ENCODE measurements at regions not wholly inside any gene's neighbourhood (a gene's known extent, or its start where the extent isn't known, plus 50 kb on each side); places are given as distances from the start of the nearest gene placed in this dataset.

- no peak for TF ChIP-seq CTCF (conservative IDR thresholded peaks at IDR 0.05; ENCODE audit: low read depth in 2 of 2)
These were observed 136.0 kb downstream of the TTC8 start (continued) for GRCh38 chr14:88960496-88960895.

GRCh38 chr14:88961214-88961613 lies 136.8 kb downstream of the TTC8 start:
- no peaks in the 10 kb centered on the region for H3K9me3 Mint-ChIP-seq
- 0 out of 2 replicates have a peak, but pooled peaks cover 9% of the 10 kb centered on the region for H3K9me2 ChIP-seq (ENCODE audit: insufficient read depth)
- TF ChIP-seq JUNB (IDR thresholded peaks at IDR 0.05; ENCODE audit: unreplicated experiment) (no peak), CREB1 (CRISPR knock-in tag; IDR thresholded peaks at IDR 0.05; ENCODE audit: low read depth) (no peak), REST (IDR thresholded peaks at IDR 0.05; ENCODE audit: unreplicated experiment) (no peak), STAT1 (IDR thresholded peaks at IDR 0.05; ENCODE audit: unreplicated experiment) (no peak), NANOG (IDR thresholded peaks at IDR 0.05; ENCODE audit: borderline replicate concordance) (no peak), EZH2phosphoT487 (IDR thresholded peaks at IDR 0.05; ENCODE audit: unreplicated experiment) (no peak), EZH2 (IDR thresholded peaks at IDR 0.05; ENCODE audit: low read depth, unreplicated experiment) (no peak), ZNF114 (CRISPR knock-in tag; IDR thresholded peaks at IDR 0.05) (no peak), POLR2AphosphoS5 (IDR thresholded peaks at IDR 0.05; ENCODE audit: low read depth) (no peak), CTCF (conservative IDR thresholded peaks at IDR 0.05; ENCODE audit: low read depth in 2 of 2) (no peak), ZNF462 (CRISPR knock-in tag; IDR thresholded peaks at IDR 0.05) (no peak), ZNF331 (CRISPR knock-in tag; IDR thresholded peaks at IDR 0.05; ENCODE audit: low read depth) (no peak)

More at GRCh38 chr14:88961214-88961613, 136.8 kb downstream of the TTC8 start:
- H3K79me2 ChIP-seq (replicated peaks; ENCODE audit: insufficient read depth), result no peaks in the 10 kb centered on the region
- H3K4me2 ChIP-seq, result no peak overlapping the region
- Mint-ChIP-seq H3K4me1 (no peaks in the 10 kb centered on the region), H3K27ac (no peak overlapping the region), H3K36me3 (ENCODE audit: low read depth) (no peaks in the 10 kb centered on the region), H3K4me3 (no peak overlapping the region), H3K27me3 (ENCODE audit: insufficient read depth, low read depth, poor library complexity) (no peaks in the 10 kb centered on the region)
- no peak overlapping the region for H3K27ac ChIP-seq (ENCODE audit: low read depth)
- DNase-seq (ENCODE audit: low spot score) (no peak), ATAC-seq (no peak)
- no peaks in the 10 kb centered on the region for H3K27me3 ChIP-seq (ENCODE audit: insufficient read depth)
- no peaks in the 10 kb centered on the region for H3F3A ChIP-seq (replicated peaks; ENCODE audit: low read depth)
- H4K20me1 ChIP-seq (replicated peaks; ENCODE audit: insufficient read depth), result no peaks in the 10 kb centered on the region
- H3K36me3 ChIP-seq (ENCODE audit: insufficient read depth), result no peaks in the 10 kb centered on the region
- H3K4me1 ChIP-seq (ENCODE audit: insufficient read depth), result no peaks in the 10 kb centered on the region
- no peak overlapping the region for H3K4me3 ChIP-seq
- no peak overlapping the region for H2AFZ ChIP-seq

All from GM23338 (cell line).